ENCODE measurements at regions not wholly inside any gene's neighbourhood (a gene's known extent, or its start where the extent isn't known, plus 50 kb on each side); places are given as distances from the start of the nearest gene placed in this dataset.

- Mint-ChIP-seq H3K4me3 (ENCODE audit: unreplicated experiment) (no peak overlapping the region), H3K4me1 (ENCODE audit: insufficient read depth, unreplicated experiment) (no peaks in the 10 kb centered on the region), H3K36me3 (ENCODE audit: insufficient read depth, unreplicated experiment) (no peaks in the 10 kb centered on the region), H3K27ac (ENCODE audit: low read depth, unreplicated experiment) (no peak overlapping the region), H3K27me3 (ENCODE audit: insufficient read depth, unreplicated experiment) (no peaks in the 10 kb centered on the region), H3K9me3 (ENCODE audit: unreplicated experiment) (no peaks in the 10 kb centered on the region)
- ChIA-PET CTCF (no interaction called here), POLR2A (no interaction called here)
- BruUV-seq (replicated peaks), result no TSS peak
- TF ChIP-seq CTCF (IDR thresholded peaks at IDR 0.05; ENCODE audit: unreplicated experiment), result no peak
- intact Hi-C loops (cut with micrococcal nuclease), result no loop called here
- peak; percentile 8 for DNase-seq (ENCODE audit: unreplicated experiment)
Measured at GRCh38 chrX:17939724-17940123, 78.6 kb upstream of the RAI2 start.

- Mint-ChIP-seq H3K9me3 (ENCODE audit: unreplicated experiment) (no peaks in the 10 kb centered on the region), H3K27ac (ENCODE audit: low read depth, unreplicated experiment) (no peak overlapping the region), H3K4me3 (ENCODE audit: unreplicated experiment) (no peak overlapping the region), H3K27me3 (ENCODE audit: insufficient read depth, unreplicated experiment) (no peaks in the 10 kb centered on the region), H3K4me1 (ENCODE audit: insufficient read depth, unreplicated experiment) (no peaks in the 10 kb centered on the region), H3K36me3 (ENCODE audit: insufficient read depth, unreplicated experiment) (no peaks in the 10 kb centered on the region)
- ChIA-PET POLR2A (no interaction called here), CTCF (interaction anchor here (1.7 kb wide), 1 partner anchor 121 kb away, joined by 8 read pairs; no protein-coding TSS in a partner anchor)
- no peak for TF ChIP-seq CTCF (IDR thresholded peaks at IDR 0.05; ENCODE audit: unreplicated experiment)
- no peak for DNase-seq (ENCODE audit: unreplicated experiment)
- BruUV-seq (replicated peaks), result no TSS peak
- intact Hi-C loops (cut with micrococcal nuclease), result no loop called here
Measured at GRCh38 chrX:17933856-17934255, 72.8 kb upstream of the RAI2 start.

- no peak for DNase-seq (ENCODE audit: unreplicated experiment)
- BruUV-seq (replicated peaks), result no TSS peak
- no peak for TF ChIP-seq CTCF (IDR thresholded peaks at IDR 0.05; ENCODE audit: unreplicated experiment)
- ChIA-PET CTCF (interaction anchor here (0.7 kb wide), 1 partner anchor 189 kb away, joined by 3 read pairs; no protein-coding TSS in a partner anchor), POLR2A (no interaction called here)
- Mint-ChIP-seq H3K36me3 (ENCODE audit: insufficient read depth, unreplicated experiment) (no peaks in the 10 kb centered on the region), H3K4me1 (ENCODE audit: insufficient read depth, unreplicated experiment) (no peaks in the 10 kb centered on the region), H3K4me3 (ENCODE audit: unreplicated experiment) (no peak overlapping the region), H3K27ac (ENCODE audit: low read depth, unreplicated experiment) (no peak overlapping the region), H3K27me3 (ENCODE audit: insufficient read depth, unreplicated experiment) (no peaks in the 10 kb centered on the region), H3K9me3 (ENCODE audit: unreplicated experiment) (no peaks in the 10 kb centered on the region)
- intact Hi-C loops (cut with micrococcal nuclease), result no loop called here
Measured at GRCh38 chrX:17932781-17933180, 71.7 kb upstream of the RAI2 start.

- ChIA-PET POLR2A (no interaction called here), CTCF (interaction anchor here (0.7 to 1.1 kb wide), 3 partner anchors 13 to 190 kb away, joined by 3 to 5 read pairs (median 3); no protein-coding TSS in a partner anchor)
- intact Hi-C loops (cut with micrococcal nuclease), result no loop called here
- Mint-ChIP-seq H3K4me3 (ENCODE audit: unreplicated experiment) (no peak overlapping the region), H3K9me3 (ENCODE audit: unreplicated experiment) (peaks cover under 1% of the 10 kb centered on the region), H3K27ac (ENCODE audit: low read depth, unreplicated experiment) (no peak overlapping the region), H3K27me3 (ENCODE audit: insufficient read depth, unreplicated experiment) (no peaks in the 10 kb centered on the region), H3K4me1 (ENCODE audit: insufficient read depth, unreplicated experiment) (no peaks in the 10 kb centered on the region), H3K36me3 (ENCODE audit: insufficient read depth, unreplicated experiment) (no peaks in the 10 kb centered on the region)
- DNase-seq (ENCODE audit: unreplicated experiment), result no peak
- no TSS peak for BruUV-seq (replicated peaks)
- TF ChIP-seq CTCF (IDR thresholded peaks at IDR 0.05; ENCODE audit: unreplicated experiment), result no peak
Measured at GRCh38 chrX:17931855-17932254, 70.8 kb upstream of the RAI2 start.

All from MCF 10A (cell line).